Keratinocyte (primary cell): ENCODE measurements at regions not wholly inside any gene's neighbourhood (a gene's known extent, or its start where the extent isn't known, plus 50 kb on each side); places are given as distances from the start of the nearest gene placed in this dataset.

Source experiments
- DNase-seq: peaks from one replicate; pipeline ENCODE4 v3.0.0-alpha.2; 2011; ENCODE audit warnings: low read depth, missing footprints, low spot score
- FAIRE-seq: peaks from 2 replicates; lab custom pipeline; 2011; peaks lifted over from hg19 to GRCh38; lab: Jason Lieb, UNC
- H2AFZ ChIP-seq: 2 replicates; pipeline ENCODE4 v1.6.0; 2012; ENCODE audit warnings: low read length, control low read depth, inconsistent platforms; ENCODE audit not compliant: control insufficient read depth
- H3K27ac ChIP-seq: 2 replicates; pipeline ENCODE4 v1.5.1; 2011; ENCODE audit warnings: low read length; ENCODE audit not compliant: control insufficient read depth, insufficient read depth
- H3K27me3 ChIP-seq: 3 replicates; pipeline ENCODE4 v1.6.0; 2011; ENCODE audit warnings: low read length; ENCODE audit not compliant: control insufficient read depth, insufficient read depth; ENCODE audit errors: extremely low read depth
- H3K36me3 ChIP-seq, 2 experiments: 2 replicates in 1 of 2; 3 replicates in 1 of 2; pipeline ENCODE4 v1.5.1; 2011; ENCODE audit warnings: low read length in 2 of 2, mild to moderate bottlenecking in 1 of 2; ENCODE audit not compliant: control insufficient read depth in 2 of 2, insufficient read depth in 2 of 2; ENCODE audit errors: extremely low read depth in 1 of 2
- H3K4me1 ChIP-seq: 3 replicates; pipeline ENCODE4 v1.5.1; 2011; ENCODE audit warnings: low read length; ENCODE audit not compliant: control insufficient read depth, insufficient read depth; ENCODE audit errors: extremely low read depth
- H3K4me2 ChIP-seq: 3 replicates; pipeline ENCODE4 v1.6.0; 2011; ENCODE audit warnings: low read depth, low read length; ENCODE audit not compliant: control insufficient read depth, insufficient read depth; ENCODE audit errors: extremely low read depth
- H3K4me3 ChIP-seq, 3 experiments: fragments of 200-600 bp in 1 of 3; sonication (generic) in 1 of 3; 2 replicates in 2 of 3; 3 replicates in 1 of 3; pipeline ENCODE4 v1.5.1; 2011 to 2016; ENCODE audit warnings: low read length in 3 of 3, mild to moderate bottlenecking in 3 of 3, control low read depth in 2 of 3, inconsistent platforms in 1 of 3, low read depth in 1 of 3, mixed read lengths in 1 of 3, mixed run types in 1 of 3, moderate library complexity in 1 of 3; ENCODE audit not compliant: control insufficient read depth in 2 of 3, insufficient read depth in 2 of 3; ENCODE audit errors: extremely low read depth in 1 of 3
- H3K79me2 ChIP-seq: 2 replicates; pipeline ENCODE4 v1.6.0; 2012; ENCODE audit warnings: low read length; ENCODE audit not compliant: control insufficient read depth, insufficient read depth
- H3K9ac ChIP-seq: 3 replicates; pipeline ENCODE4 v1.6.0; 2011; ENCODE audit warnings: low read length; ENCODE audit not compliant: control insufficient read depth, insufficient read depth; ENCODE audit errors: extremely low read depth
- H3K9me1 ChIP-seq: 3 replicates; pipeline ENCODE4 v1.6.0; 2011; ENCODE audit warnings: low read length; ENCODE audit not compliant: control insufficient read depth, insufficient read depth; ENCODE audit errors: extremely low read depth
- H3K9me3 ChIP-seq: 2 replicates; pipeline ENCODE4 v1.5.1; 2012; ENCODE audit warnings: low read depth, low read length; ENCODE audit not compliant: control insufficient read depth
- H4K20me1 ChIP-seq: 3 replicates; pipeline ENCODE4 v1.6.0; 2011; ENCODE audit warnings: low read length; ENCODE audit not compliant: control insufficient read depth, insufficient read depth; ENCODE audit errors: extremely low read depth
- EZH2 ChIP-seq: IDR thresholded peaks from one replicate; pipeline ENCODE4 v1.6.1; 2012; ENCODE audit warnings: inconsistent platforms, mild to moderate bottlenecking, low read length, moderate library complexity
- dilution Hi-C: fragments of 300-500 bp; cut with MboI; formaldehyde crosslinking; loops from one replicate; pipeline ENCODE4 v1.7.0; 2020; ENCODE audit warnings: low sequenced_read_pairs; ENCODE audit not compliant: extremely low pct_ligation_motif_present
- TF ChIP-seq, protein P1 (sequence below), 3 experiments: IDR thresholded peaks in 1 of 3; conservative IDR thresholded peaks in 1 of 3; optimal IDR thresholded peaks in 1 of 3; 2 replicates in 2 of 3; 3 replicates in 1 of 3; pipeline versions ENCODE3 to v1.5.1; 2011; ENCODE audit warnings: low read length in 3 of 3, mild to moderate bottlenecking in 3 of 3, moderate library complexity in 2 of 3, control low read depth in 1 of 3, inconsistent platforms in 1 of 3; ENCODE audit not compliant: insufficient read depth in 2 of 3; ENCODE audit errors: extremely low read depth in 1 of 3

DNA sequence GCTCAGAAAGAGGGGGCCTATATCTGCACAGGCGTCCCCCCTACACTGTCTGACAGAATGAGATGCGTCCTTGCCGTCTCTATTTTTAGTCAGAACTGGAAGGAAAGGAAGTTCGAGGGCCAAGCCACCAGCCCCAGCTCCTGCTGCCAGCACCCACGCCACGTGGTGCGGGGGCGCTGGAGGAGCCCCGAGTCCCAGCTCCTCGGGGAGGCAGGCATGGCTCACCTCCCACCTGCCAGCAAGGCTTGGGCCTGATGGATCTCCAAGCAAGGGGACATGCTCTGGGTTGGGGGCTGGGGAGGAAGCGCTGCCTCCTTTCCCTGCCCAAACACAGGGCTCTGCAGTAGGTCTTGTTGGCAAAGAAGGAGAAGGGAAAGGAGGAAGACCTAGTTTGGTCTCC lies 80.3 kb upstream of the ARAP3 start:
- dilution Hi-C loops: no loop called here

DNA sequence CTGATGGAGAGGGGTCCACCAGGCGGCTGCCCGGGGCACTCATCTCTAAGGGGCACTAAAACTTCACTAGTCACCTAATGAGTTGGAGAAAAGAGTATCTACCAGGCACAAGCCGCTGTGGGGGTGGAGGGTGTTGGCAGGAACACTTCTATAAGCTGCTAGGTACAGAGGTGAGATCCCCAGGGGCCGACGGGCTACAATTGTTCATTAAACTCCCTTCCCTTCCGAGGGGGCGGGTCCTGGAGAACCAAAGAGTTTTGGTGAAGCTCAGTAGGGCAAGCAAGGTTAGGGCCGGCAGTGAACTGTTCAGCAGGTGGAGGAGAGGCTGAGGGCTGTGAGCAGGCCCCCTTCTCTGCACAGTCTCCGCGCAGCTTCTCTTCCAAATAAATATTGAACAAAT lies 78.7 kb upstream of the ARAP3 start:
- Histone ChIP-seq H4K20me1 (no peaks in the 10 kb centered on the region), H3K27me3 (peaks cover 50% of the 10 kb centered on the region), H3K79me2 (no peaks in the 10 kb centered on the region), H3K4me3 (no peak overlapping the region), H3K9me1 (no peaks in the 10 kb centered on the region), H3K9me3 (no peaks in the 10 kb centered on the region), H3K4me1 (no peaks in the 10 kb centered on the region), H3K4me2 (no peak overlapping the region), H3K9ac (no peak overlapping the region), H3K27ac (no peak overlapping the region), H3K36me3 (no peaks in the 10 kb centered on the region), H2AFZ (no peak overlapping the region)
- no peak for TF ChIP-seq EZH2
- TF ChIP-seq, protein P1, sequence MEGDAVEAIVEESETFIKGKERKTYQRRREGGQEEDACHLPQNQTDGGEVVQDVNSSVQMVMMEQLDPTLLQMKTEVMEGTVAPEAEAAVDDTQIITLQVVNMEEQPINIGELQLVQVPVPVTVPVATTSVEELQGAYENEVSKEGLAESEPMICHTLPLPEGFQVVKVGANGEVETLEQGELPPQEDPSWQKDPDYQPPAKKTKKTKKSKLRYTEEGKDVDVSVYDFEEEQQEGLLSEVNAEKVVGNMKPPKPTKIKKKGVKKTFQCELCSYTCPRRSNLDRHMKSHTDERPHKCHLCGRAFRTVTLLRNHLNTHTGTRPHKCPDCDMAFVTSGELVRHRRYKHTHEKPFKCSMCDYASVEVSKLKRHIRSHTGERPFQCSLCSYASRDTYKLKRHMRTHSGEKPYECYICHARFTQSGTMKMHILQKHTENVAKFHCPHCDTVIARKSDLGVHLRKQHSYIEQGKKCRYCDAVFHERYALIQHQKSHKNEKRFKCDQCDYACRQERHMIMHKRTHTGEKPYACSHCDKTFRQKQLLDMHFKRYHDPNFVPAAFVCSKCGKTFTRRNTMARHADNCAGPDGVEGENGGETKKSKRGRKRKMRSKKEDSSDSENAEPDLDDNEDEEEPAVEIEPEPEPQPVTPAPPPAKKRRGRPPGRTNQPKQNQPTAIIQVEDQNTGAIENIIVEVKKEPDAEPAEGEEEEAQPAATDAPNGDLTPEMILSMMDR (optimal IDR thresholded peaks at IDR 0.05 in 1 of 3, IDR thresholded peaks at IDR 0.05 in 1 of 3, conservative IDR thresholded peaks at IDR 0.05 in 1 of 3; ENCODE audit: extremely low read depth in 1 of 3, insufficient read depth in 2 of 3, low read length in 3 of 3): no peak
- FAIRE-seq: no peak
- DNase-seq: no peak
- dilution Hi-C loops: no loop called here

More for the DNA sequence above, 80.3 kb upstream of the ARAP3 start:
- Histone ChIP-seq H3K9me1 (no peaks in the 10 kb centered on the region), H3K79me2 (no peaks in the 10 kb centered on the region), H3K27ac (no peak overlapping the region), H3K4me1 (no peaks in the 10 kb centered on the region), H3K4me2 (no peak overlapping the region), H4K20me1 (no peaks in the 10 kb centered on the region), H3K4me3 (no peak overlapping the region), H3K9me3 (no peaks in the 10 kb centered on the region), H3K27me3 (peaks cover 50% of the 10 kb centered on the region), H3K9ac (no peak overlapping the region), H2AFZ (no peak overlapping the region), H3K36me3 (no peaks in the 10 kb centered on the region)
- TF ChIP-seq, protein P1 (optimal IDR thresholded peaks at IDR 0.05 in 1 of 3, IDR thresholded peaks at IDR 0.05 in 1 of 3, conservative IDR thresholded peaks at IDR 0.05 in 1 of 3; ENCODE audit: extremely low read depth in 1 of 3, insufficient read depth in 2 of 3, low read length in 3 of 3): no peak
- no peak for TF ChIP-seq EZH2
- DNase-seq (no peak), FAIRE-seq (no peak)
